RKO (cell line): ENCODE measurements at regions not wholly inside any gene's neighbourhood (a gene's known extent, or its start where the extent isn't known, plus 50 kb on each side); places are given as distances from the start of the nearest gene placed in this dataset.
"Not testable (repeated sequence)": the region's sequence is repeated elsewhere in the genome, so short reads cannot be mapped to it uniquely, and the experiment has no call there.

Experiments used
- DNase-seq: peaks from one replicate; pipeline ENCODE4 v3.0.0-alpha.2; 2016; ENCODE audit warnings: low spot score

DNA sequence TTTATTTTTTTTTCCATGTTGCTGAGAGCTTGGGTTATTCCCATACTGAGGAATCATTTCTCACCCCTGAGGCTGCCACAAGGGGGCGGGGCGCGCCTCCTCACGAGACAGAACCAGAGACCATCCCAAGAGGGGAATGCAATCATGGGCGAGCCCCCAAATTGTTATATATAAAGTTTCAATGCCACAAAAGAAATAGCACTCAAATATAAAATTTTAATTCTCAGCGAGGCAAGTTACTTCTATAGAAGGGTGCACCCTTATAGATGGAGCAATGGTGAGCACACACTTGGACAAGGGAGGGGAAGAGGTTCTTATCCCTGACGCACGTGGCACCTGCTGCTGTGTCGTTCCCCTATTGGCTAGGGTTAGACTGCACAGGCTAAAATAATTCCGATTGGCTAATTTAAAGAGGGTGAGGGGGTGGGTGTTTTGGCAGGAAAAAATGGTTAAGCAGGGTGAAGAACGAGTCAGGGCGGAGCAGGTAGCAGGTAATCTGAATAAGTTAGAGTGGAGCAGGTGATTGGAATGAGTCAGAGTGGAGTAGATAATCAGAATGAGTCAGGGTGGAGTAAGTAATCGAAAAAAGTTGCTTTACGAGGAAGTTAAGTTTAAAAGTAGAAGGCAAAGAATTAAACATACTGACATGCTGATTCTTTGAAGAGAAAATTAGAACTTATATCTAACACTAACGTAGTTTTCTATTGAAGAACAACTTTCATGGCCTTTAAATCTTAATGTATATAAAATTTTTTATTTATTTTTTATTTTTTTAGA, 177.5 kb downstream of the MTCL1 start:
- DNase-seq = peak; percentile 26

DNA sequence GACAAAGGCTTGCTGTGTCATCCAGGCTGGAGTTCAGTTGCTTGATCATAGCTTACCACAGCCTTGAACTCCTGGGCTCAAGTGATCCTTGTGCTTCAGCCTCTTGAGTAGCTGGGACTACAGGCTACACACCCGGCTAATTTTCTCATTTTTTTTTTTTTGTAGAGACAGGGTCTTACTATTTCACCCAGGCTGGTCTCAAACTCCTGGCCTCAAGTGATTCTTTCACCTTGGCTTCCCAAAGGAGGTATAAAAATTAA, 178.0 kb downstream of the MTCL1 start:
- DNase-seq = no peak

DNA sequence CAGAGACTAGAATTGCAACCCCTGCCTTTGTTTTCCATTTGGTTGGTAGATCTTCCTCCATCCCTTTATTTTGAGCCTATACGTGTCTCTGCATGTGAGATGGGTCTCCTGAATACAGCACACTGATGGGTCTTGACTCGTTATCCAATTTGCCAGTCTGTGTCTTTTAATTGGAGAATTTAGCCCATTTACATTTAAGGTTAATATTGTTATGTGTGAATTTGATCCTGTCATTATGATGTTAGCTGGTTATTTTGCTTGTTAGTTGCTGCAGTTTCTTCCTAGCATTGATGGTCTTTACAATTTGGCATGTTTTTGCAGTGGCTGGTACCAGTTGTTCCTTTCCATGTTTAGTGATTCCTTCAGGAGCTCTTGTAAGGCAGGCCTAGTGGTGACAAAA, 182.5 kb downstream of the MTCL1 start:
- not testable (repeated sequence) for DNase-seq

DNA sequence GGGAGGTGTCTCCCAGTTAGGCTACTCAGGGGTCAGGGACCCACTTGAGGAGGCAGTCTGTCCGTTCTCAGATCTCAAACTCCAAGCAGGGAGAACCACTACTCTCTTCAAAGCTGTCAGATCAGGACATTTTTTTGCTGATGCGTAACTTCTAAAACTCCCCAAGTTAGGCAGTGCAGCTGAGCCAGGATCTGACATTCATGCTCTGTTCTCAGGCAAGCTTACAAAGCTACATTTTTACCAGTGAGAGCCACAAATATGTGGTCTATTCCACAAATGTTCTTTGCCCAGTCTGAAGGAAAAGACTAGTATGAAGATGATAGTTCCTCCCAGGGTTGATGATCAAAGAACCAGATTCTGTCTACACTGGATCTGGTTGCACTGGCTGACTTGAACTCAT, 184.1 kb downstream of the MTCL1 start:
- no peak for DNase-seq

DNA sequence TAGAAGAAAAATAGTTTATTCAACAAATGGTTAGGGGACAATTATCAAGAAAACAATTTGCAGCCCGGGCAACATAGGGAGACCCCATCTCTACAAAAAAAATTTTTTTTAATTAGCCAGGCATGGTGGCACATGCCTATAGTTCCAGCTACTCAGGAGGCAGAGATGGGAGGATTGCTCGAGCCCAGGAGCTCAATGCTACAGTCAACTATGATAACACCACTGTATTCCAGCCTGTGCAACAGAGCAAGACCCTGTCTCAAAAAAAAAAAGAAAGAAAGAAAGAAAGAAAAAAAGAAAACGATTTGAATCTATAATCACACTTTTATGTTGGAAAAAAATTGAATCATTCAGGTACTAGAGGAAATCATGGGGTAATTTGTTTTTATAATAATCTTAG, 185.1 kb downstream of the MTCL1 start:
- DNase-seq = not testable (repeated sequence)

DNA sequence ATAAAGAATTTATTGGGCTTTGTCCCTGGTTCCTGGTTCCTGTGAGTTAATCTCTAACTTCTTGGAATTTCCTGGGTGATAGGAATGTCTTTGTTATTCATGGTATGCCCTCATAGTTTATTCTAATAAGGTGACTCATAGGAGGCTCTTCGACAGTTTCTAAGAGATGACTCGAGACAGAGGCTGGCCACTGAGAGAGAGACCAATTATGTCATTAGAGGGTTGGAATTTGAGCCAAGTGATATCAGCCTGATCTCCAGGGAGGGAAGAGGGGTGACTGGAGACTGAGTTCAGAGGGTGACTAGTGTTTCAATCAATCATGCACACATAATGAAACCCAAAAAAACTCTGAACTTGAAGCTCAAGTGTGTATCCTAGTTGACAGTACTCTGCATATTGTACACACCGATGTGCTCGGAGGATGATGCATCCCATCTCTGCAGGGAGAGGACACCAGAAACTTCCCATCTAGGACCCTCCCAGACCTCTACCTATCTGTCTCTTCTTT, 185.7 kb downstream of the MTCL1 start:
- peak; percentile 99 for DNase-seq

DNA sequence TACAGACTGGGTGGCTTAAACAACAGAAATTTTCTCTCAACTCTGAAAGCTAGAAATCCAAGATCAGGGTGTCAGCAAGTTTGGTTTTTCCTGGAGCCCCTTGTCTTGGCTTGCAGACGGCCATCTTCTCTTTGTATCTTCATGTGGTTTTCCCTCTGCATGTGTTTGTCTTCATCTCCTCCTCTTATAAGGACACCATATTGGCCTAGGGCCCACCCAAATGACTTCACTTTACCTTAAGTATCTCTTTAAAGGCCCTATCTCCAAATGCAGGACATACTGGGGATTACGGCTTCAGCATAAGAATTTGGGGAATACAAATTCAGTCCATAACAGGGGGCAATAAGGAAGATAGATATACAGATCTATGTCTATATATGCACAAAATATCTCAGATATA, 187.9 kb downstream of the MTCL1 start:
- DNase-seq = no peak

DNA sequence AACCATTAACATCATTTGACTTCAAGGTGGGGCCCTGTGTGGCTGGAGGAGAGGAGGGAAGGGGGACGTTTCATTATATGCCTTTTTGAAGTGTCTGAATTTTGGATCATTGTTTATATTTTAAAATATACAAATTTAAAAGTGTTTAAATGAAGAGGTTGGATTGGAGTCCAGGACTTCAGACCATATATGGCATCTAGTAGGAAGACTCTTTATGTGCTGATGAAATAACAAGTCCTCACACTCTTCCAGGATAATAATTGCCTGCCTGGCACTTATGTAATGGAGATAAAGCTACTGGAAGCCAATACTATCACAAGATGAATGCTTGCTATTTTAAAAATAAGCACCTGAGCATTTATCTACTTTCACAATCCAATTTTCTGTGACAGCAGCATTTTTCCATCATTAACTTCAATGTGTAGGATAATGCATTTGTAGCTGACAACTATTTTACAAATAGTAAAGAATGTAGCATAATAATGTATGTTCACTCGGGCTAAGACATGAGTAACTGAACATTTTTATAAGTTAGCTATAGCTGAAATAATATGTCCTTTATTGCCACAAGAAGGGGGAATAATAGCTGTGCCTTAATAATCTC, 188.4 kb downstream of the MTCL1 start:
- no peak for DNase-seq

DNA sequence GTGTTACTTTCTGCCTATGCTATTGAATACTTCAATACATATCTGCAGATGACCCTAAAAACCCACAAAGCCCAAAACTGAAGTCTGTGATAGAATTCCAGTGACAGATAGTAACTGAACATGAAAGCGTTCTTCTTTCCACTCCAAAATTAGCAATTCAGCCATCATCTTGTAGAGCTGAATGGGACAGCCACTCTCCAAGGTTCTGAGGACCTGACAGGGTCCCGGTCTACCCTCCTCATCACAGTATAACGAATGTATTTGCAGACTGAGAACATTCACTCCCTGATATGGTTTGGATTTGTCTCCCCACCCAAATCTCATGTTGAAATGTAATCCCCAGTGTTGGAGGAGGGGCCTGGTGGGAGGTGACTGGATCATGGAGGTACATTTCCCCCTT, 189.5 kb downstream of the MTCL1 start:
- no peak for DNase-seq

DNA sequence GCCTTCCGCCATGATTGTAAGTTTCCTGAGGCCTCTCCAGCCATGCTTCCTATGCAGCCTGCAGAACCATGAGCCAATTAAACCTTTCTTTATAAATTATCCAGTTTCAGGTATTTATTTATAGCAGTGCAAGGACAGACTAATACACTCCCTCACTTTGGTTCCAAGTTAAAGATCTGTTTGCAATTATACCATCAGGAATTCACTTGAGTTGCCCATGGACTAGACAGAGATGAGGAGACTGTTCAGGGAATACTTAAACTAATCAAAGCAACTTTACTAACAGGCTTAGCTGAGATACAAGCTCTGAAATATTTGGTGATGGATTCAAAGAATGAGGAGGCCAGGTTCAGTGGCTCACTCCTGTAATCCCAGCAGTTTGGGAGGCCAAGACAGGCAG, 190.0 kb downstream of the MTCL1 start:
- DNase-seq = no peak

DNA sequence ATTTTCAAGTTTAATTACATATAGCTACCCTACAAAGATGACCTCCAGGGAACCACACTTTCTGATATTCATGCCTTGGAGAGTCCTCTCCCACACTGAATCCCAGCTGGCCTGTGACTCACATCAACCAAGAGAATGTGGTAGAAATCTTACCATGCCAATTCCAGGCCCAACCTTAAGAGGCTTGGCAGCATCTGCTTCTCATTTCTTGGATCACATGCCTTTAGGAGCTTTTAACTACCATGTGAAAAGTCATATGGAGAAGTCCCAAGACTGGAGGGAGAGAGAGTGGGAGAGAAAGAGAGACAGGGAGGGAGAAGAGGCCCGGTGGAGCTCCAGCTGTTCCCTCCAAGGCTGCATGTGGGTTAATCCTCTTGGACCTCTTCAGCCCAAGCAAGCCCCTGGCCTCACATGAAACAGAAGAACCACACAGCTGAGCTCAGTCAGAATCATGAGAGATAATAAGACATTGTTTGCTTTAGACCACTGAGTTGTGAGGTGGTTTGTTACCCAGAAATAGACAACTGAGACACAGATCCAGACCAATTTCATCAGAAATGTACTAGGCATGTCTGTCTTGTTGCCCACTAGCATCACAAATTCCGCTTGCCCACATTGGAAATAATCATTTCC, 190.7 kb downstream of the MTCL1 start:
- DNase-seq = no peak

DNA sequence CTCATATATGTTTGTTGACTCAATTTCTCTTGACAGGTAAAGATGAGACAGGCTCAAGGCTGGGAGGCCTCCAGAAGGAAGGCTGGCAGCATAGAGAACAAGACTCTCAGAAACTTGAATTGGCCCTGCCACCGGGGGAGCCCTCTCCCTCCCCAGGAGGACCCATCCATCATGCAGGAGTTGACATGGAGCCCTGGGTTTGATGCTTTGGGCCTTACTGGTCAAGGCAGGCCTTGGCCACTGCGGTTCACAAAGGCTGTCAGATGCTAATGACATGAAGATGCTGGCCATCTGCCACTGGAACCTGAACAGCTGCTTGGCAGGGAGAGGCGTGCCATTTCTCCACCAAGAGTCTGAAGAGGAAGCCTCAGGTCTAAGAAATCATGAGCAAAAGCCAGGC, 193.6 kb downstream of the MTCL1 start:
- DNase-seq = no peak

DNA sequence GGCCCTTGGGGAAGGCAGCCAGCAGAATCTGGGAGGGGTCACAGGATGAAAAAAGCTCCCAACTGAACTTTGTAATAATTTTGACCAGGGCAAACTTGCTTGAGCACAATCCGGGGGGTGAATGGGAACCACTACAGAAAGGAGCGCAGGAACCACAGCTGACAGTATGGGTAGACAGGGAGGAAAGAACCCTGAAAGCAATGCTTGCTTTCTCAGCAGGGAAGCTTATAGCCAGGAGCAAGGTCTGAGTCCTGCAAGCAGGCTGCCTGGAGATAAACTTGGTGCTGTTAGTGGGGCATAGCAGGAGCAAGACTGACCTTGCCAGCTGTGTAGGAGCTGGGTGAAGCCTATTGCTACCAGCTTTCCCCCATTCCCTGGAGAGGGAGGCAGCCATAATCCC, 195.2 kb downstream of the MTCL1 start:
- DNase-seq = no peak

DNA sequence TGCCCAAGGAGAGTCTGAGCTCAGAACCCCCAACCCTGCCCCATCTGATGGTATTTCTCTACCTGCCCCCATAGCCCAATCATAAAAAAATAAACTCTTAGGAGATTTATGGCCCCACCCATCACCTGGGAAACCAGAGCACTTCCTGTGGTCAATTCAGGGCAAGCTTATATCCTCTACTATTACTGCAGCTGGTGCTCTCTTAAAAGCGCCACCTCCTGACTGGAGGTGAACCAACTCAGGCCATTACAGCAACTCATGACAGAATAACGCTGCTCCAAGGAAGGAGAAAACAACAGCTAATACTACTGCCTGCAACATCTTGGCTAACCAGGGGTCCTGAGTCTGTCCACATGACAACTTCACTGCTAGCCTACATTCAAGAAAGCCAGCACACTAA, 195.7 kb downstream of the MTCL1 start:
- DNase-seq = no peak

DNA sequence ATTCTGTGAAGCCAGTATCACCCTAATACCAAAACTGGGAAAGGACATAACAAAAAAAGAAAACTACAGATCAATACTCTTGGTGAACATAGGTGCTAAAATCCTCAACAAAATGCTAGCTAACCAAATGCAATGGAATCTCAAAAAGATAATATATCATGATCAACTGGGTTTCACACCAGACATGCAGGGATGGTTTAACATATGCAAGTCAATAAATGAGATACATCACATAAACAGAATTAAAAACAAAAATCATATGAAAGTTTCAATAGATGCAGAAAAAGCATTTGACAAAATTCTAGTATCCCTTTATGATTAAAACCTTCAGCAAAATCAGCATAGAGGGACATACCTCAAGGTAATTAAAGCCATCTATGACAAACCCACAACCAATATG, 198.2 kb upstream of the NDUFV2 start:
- no peak for DNase-seq

DNA sequence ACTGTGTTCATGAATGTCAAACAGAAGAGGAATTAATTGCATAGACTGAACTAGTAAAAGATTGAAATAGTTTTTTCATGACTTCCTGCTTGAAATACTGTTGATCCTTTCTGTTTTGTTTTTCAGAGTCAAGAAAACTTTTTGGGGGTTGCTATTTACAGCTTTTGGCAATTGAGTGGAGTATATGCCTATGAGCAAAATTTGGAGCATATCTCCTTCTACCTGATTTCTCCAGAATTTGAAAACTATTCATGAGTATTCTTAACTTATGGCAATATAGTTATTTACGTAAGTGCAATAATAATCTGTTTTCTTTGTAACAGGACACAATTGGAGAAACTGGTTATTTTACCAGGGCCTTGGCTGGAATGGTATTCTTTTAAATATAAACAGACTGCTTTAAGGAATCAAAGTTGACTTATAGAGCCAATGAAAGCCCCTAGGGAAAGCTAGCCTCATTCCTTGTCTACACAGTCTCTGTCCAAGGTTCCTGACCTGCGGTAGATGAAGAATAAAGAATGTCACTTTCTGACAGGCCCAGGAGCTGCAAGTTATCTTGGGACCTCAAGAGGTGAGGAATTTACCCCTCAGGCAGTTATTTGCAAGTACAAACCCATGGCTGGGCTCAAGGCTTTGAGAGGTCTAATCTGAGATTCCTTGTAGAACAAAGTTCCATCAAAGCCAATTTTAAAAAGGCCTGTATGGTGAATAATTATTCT, 193.5 kb upstream of the NDUFV2 start:
- no peak for DNase-seq

DNA sequence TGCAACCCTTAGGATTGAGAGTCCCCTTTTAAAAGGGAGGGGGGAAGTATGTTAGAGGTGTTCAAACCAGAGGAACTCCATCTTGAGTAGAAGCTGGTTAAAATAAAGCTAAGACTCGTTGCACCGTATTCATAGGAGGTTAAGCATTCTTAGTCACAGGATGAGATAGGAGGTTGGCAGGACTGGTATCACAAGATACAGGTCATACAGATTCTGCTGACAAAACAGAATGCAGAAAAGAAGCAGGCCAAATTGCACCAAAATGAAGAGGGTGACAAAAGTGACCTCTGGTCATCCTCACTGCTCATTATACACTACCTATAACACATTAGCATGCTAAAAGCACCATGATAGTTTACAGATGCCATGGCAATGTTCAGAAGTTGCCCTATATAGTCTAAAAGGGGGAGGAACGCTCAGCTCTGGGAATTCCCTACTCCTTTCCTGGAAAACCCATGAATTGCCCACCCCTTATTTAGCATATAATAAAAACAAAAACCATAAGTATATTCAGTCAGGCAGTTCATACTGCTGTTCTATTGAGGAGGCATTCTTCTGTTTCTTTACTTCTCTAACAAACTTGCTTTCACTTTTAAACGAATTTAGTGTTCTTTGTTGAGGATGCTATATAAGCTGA, 192.2 kb upstream of the NDUFV2 start:
- DNase-seq = no peak

DNA sequence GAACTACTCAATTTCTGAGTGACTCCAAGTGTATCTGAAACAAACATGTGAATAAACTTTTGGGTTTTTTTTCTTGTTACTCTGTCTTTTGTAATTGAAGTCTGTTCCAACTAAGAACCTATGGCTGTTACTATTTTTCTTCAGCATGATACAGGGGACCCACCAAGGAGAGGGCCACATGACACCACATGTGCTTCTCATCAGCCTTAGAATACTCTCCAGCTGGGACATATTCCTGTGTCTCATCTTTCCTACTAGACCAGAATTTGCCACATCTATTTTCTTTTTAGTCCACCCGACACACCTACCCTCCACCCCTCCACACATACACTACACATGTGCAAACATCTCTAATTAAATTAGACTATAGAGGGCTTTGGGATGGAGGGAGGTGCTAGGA, 191.7 kb upstream of the NDUFV2 start:
- DNase-seq = no peak

DNA sequence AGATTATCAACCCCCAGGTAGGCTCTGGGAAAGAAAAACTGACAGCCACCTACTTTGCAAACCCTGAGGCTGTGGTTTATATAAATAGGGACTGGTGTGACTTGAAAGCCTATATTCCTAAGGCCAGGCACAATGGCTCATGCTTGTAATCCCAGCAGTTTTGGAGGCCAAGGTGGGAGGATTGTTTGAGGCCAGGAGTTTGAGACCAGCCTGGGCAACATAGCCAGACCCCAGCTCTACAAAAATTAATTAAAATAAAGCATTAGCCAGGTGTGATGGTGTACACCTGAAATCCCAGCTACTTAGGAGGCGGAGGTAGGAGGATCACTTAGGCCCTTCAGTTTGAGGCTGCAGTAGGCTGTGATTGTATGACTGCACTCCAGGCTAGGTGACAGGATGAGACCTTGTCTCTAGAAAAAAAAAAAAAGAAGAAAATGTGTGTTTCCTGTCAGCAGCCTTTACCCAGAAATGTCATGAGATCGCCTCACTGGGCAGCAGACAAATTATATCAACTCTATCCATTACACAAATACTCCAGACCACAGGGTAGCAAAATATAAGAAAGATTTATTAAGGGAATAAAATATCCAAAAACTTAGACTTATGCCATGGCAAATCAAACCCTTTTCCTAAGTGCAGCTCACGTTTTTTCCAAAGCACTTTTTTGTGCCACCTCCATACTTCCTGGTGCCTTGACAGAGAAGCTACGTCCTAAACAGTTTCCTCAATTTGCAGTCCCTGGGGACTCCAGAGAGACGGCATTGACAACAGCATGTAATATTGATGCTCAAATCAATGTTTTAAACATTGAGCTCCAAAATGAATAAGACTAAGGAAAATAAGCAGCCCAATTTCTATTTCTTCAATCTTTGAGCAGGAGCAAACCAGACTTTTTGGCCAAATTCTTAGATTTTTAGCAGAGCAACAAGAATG, 190.8 kb upstream of the NDUFV2 start:
- no peak for DNase-seq

DNA sequence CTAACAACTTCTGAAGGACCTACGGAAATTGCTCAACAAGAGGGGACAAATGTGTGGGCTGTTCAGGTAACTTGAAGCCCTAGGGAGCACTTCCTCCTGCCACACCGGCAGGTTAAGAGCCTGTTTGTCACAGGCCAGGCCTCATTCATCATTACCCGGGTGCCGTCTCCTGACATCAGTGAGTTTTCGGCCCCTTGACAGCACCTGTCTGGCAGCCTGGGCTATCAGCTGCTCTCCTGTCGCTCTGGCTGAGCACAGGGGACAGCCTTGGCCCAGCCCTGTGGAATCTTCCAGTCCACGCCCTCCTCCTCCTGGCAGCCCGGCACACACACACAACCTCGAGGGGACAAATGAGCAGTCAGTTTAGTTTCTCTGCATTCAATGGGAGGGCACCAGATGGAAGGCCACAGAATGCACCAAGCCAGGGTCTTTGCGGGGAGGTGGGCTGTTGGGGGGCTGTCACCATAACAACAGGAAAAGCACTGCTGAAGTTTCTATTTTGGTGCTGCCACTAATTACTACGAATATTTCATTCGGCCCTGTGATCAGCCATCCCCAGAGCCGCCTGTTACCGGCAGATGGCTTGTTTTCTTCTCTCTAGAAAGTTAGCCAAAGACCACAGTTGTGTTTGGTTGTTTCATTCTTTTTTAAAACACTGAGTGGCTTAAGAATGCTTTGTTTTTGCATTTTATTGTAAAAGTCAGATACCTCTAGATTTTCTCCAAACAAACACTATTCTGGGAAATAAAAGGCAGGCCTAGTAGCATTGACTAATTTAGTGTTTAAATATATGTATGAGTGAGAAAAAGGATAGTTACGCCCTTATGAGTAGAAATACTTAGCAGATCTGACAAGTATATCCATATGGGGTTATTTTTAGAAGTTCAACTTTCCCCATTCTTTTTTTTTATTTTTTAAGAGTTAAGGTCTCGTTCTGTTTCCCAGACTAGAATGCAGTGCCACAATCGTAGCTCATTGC, 189.9 kb upstream of the NDUFV2 start:
- no peak for DNase-seq
